Peyer's patch (tissue), 4 donors: ENCODE measurements at regions not wholly inside any gene's neighbourhood (a gene's known extent, or its start where the extent isn't known, plus 50 kb on each side); places are given as distances from the start of the nearest gene placed in this dataset.

ENCODE experiments used
- DNase-seq, 3 donors: peaks; one replicate each; pipeline ENCODE4 v3.0.0-alpha.2; 2017 to 2019
- H3K27ac ChIP-seq, 4 donors: fragments of 200-600 bp; sonication (generic); one replicate each; pipeline ENCODE4 v1.5.1; 2016 to 2019
- H3K27me3 ChIP-seq, 2 donors: fragments of 200-600 bp; sonication (generic); one replicate each; pipeline ENCODE4 v1.5.1; 2019
- H3K36me3 ChIP-seq, 3 donors: fragments of 200-600 bp; sonication (generic); one replicate each; pipeline ENCODE4 v1.5.1; 2016 to 2019
- H3K4me1 ChIP-seq, 4 donors: fragments of 200-600 bp; sonication (generic); one replicate each; pipeline ENCODE4 v1.5.1; 2016 to 2019
- H3K4me3 ChIP-seq, 4 donors: fragments of 200-600 bp; sonication (generic); 1 replicate in 3 of 4; 2 replicates in 1 of 4; pipeline ENCODE4 v1.5.1; 2016 to 2019; ENCODE audit warnings: mild to moderate bottlenecking in 1 of 4
- H3K9me3 ChIP-seq, 4 donors: fragments of 200-600 bp; sonication (generic); one replicate each; pipeline ENCODE4 v1.5.1; 2016 to 2019; ENCODE audit warnings: mild to moderate bottlenecking in 1 of 4
- POLR2A ChIP-seq, 2 donors: fragments of 450-650 bp; IDR thresholded peaks; one replicate each; pipeline ENCODE4 v1.5.1; 2017; ENCODE audit warnings: antibody characterized with exemption in 2 of 2, mild to moderate bottlenecking in 2 of 2, moderate library complexity in 2 of 2
- TF ChIP-seq, protein P1 (sequence below), 6 experiments: fragments of 450-650 bp in 4 of 6; fragments of 200-600 bp in 2 of 6; sonication (generic) in 1 of 6; IDR thresholded peaks; one replicate each; pipeline ENCODE4 v1.5.1; 2017 to 2019; ENCODE audit warnings: antibody characterized with exemption in 6 of 6, mild to moderate bottlenecking in 3 of 6, moderate library complexity in 1 of 6

DNA sequence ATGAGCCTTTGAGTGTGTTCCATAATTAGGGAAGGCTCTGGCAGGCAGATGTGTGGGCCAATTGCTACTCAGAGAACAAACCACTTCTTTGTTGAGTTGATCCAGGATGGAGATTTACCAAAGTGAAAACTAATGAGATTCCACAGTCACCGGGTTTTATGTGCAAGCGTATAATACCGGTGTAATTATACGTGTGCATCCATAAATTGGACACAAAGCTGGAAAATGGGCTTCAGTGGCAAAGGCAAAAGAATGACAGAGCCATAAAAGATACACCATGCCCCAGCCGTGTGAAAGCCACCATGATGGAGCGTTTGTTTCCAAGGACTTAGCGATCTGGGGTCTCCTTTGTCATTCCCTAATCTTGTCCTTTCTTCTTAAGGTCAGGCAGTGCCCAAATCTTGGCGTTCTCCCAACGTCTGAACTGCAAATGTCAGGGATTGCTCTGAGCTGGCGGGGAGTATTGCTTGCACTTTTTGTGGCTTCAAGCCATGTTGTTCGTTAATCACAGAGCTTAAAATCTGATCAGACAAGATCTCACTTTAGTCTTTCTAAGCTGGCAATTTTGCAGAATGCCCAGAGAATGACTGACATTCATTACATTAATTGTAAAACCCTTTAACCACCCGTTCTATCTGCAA, 70.1 kb downstream of the NPTX2 start:
- no peak for TF ChIP-seq POLR2A (IDR thresholded peaks at IDR 0.05)
- TF ChIP-seq, protein P1, sequence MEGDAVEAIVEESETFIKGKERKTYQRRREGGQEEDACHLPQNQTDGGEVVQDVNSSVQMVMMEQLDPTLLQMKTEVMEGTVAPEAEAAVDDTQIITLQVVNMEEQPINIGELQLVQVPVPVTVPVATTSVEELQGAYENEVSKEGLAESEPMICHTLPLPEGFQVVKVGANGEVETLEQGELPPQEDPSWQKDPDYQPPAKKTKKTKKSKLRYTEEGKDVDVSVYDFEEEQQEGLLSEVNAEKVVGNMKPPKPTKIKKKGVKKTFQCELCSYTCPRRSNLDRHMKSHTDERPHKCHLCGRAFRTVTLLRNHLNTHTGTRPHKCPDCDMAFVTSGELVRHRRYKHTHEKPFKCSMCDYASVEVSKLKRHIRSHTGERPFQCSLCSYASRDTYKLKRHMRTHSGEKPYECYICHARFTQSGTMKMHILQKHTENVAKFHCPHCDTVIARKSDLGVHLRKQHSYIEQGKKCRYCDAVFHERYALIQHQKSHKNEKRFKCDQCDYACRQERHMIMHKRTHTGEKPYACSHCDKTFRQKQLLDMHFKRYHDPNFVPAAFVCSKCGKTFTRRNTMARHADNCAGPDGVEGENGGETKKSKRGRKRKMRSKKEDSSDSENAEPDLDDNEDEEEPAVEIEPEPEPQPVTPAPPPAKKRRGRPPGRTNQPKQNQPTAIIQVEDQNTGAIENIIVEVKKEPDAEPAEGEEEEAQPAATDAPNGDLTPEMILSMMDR (IDR thresholded peaks at IDR 0.05), result no peak
- DNase-seq, result no peak
- no peaks in the 10 kb centered on the region for H3K27me3 ChIP-seq
- peaks cover 0 to 2% (median 0%) of the 10 kb centered on the region in 4 donors for H3K9me3 ChIP-seq
- H3K36me3 ChIP-seq, result no peaks in the 10 kb centered on the region
- no peaks in the 10 kb centered on the region for H3K4me1 ChIP-seq
- H3K4me3 ChIP-seq, result no peak overlapping the region
- no peak overlapping the region for H3K27ac ChIP-seq

DNA sequence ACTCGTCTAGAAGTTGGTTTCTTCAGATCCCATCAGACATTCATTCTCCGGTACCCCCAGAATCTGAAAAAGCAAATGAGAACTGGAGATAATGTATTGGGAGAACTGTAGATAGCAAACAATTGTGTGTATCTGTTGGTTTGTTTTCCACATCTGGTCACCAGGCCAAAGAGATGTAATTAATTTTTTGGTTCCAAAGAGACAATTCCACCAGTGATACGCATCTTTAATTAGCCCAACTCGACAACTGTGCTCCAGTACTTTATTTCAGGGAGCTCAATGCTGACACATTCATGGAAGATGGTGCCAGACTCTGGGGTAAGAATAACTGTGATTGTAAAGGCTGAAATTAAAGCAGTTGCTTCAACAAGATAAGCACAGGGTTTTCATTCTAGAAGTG, 74.5 kb downstream of the NPTX2 start:
- no peak for TF ChIP-seq POLR2A (IDR thresholded peaks at IDR 0.05)
- TF ChIP-seq, protein P1 (IDR thresholded peaks at IDR 0.05), result no peak
- no peak overlapping the region for H3K4me3 ChIP-seq
- DNase-seq, result no peak
- no peaks in the 10 kb centered on the region for H3K4me1 ChIP-seq
- no peaks in the 10 kb centered on the region for H3K27me3 ChIP-seq
- H3K36me3 ChIP-seq, result no peaks in the 10 kb centered on the region
- no peak overlapping the region for H3K27ac ChIP-seq
- H3K9me3 ChIP-seq, result peaks cover 0 to 11% (median 1%) of the 10 kb centered on the region in 4 donors

DNA sequence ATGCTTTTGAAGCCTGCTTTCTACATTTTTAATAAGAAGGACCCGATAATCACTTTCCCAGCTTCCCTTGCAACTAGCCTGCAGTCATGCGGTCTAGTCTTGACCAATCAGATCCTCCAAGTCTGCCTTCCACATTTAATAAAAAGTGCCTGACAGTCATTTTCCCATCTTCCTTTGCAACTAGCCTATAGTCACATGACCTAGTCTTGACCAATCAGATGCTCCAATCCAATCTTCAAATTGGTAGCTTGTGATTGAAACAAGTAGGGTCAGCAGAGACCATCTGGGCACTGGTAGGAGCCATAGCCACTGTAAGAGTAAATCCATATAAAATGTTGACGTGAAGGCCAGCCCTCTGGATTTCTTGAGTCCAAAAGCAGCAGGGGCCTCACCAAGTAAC, 80.0 kb downstream of the NPTX2 start:
- no peak for TF ChIP-seq POLR2A (IDR thresholded peaks at IDR 0.05)
- TF ChIP-seq, protein P1 (IDR thresholded peaks at IDR 0.05), result no peak
- Histone ChIP-seq H3K4me3 (no peak overlapping the region), H3K4me1 (no peaks in the 10 kb centered on the region), H3K27me3 (no peaks in the 10 kb centered on the region), H3K9me3 (peaks cover 0 to 9% (median 1%) of the 10 kb centered on the region in 4 donors), H3K27ac (no peak overlapping the region), H3K36me3 (no peaks in the 10 kb centered on the region)
- DNase-seq, result no peak

DNA sequence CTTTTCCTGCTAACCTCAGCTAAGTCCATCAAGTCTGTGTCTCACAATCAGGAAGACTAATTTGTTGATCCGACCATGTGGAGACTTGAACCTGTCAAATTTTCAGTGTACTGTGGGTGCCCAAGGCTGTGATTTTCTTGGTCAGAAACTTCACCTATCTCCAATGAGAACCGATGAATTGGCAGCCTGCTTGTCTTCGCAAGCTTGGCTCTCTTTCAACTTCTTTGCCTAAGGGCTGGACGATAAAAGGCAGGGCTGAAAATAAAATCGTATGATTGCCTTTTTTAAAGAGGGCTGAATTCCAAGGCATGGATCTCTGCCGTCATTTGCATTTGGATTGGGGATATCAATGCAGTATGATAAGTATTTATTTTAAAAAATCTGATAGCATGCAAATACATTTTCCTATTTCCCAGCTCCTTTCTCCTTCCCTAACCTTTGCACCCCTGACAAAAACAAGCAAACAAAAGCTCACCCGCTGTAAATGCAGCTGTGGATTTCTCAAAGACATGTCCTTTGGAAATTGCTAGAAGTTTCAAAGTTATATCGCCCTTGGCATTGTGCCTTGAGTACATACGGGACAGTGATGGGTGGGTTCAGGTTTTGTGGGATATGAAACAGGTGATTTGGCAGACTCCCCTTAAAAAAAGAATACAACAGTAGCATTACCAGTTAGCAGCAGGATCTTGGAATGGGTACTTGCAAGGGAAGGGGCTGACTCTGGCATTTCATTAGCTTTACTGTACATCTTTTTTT, 80.6 kb downstream of the NPTX2 start:
- Histone ChIP-seq H3K27me3 (no peaks in the 10 kb centered on the region), H3K4me1 (no peaks in the 10 kb centered on the region), H3K4me3 (no peak overlapping the region), H3K36me3 (no peaks in the 10 kb centered on the region), H3K27ac (no peak overlapping the region), H3K9me3 (peaks cover 0 to 9% (median 1%) of the 10 kb centered on the region in 4 donors)
- DNase-seq, result no peak
- no peak for TF ChIP-seq POLR2A (IDR thresholded peaks at IDR 0.05)
- TF ChIP-seq, protein P1 (IDR thresholded peaks at IDR 0.05), result no peak

DNA sequence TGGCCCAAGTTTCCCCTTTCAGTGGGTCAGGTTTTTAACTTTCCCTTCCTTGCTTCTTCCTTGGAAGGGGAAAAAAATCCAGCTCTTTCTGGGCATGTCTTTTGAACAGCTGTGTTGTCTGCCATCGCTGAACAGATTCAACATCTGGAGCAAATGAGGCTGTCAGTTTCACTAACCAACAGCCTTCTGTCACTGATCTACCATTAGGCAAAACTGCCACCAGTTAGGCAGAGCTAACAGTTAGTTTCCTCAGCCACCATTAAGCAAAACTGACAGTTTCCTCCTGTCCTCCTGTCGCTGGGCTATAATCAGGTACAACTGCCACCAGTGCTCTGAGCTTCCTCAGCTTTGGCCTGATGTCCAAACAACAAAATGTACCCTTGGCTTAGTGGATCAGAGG, 81.9 kb downstream of the NPTX2 start:
- Histone ChIP-seq H3K4me1 (no peaks in the 10 kb centered on the region), H3K27ac (no peak overlapping the region), H3K36me3 (no peaks in the 10 kb centered on the region), H3K27me3 (no peaks in the 10 kb centered on the region), H3K4me3 (no peak overlapping the region), H3K9me3 (no peaks in the 10 kb centered on the region)
- TF ChIP-seq POLR2A (IDR thresholded peaks at IDR 0.05), result no peak
- TF ChIP-seq, protein P1 (IDR thresholded peaks at IDR 0.05), result no peak
- DNase-seq, result no peak
